Activated CD4-positive, alpha-beta T cell treated with anti-CD3 and anti-CD28 coated beads, Interleukin-2, Interleukin-4, amounts not matched to agents 100 ng/mL and 50 ng/mL, durations not matched to agents 16 hours and 8 hours (primary cell): ENCODE measurements at regions not wholly inside any gene's neighbourhood (a gene's known extent, or its start where the extent isn't known, plus 50 kb on each side); places are given as distances from the start of the nearest gene placed in this dataset.

Source experiments
- DNase-seq: peaks from one replicate; pipeline ENCODE4 v3.0.0-alpha.2; 2020; ENCODE audit warnings: low spot score

GRCh38 chr9:107949061-107949460, 459.5 kb upstream of the KLF4 start:
- DNase-seq, result no peak

- DNase-seq, result no peak
Measured at GRCh38 chr9:107948601-107949000, 459.0 kb upstream of the KLF4 start.

- no peak for DNase-seq
Measured at GRCh38 chr9:107948086-107948485, 458.5 kb upstream of the KLF4 start.

GRCh38 chr9:107946364-107947141, 457.0 kb upstream of the KLF4 start:
- DNase-seq, result no peak

- DNase-seq, result no peak
Measured at GRCh38 chr9:107945961-107946360, 456.4 kb upstream of the KLF4 start.

GRCh38 chr9:107945493-107945892, 455.9 kb upstream of the KLF4 start:
- no peak for DNase-seq

- no peak for DNase-seq
Measured at GRCh38 chr9:107944387-107944786, 454.8 kb upstream of the KLF4 start.

- no peak for DNase-seq
Measured at GRCh38 chr9:107943901-107944300, 454.3 kb upstream of the KLF4 start.

- DNase-seq, result no peak
Measured at GRCh38 chr9:107942856-107943255, 453.3 kb upstream of the KLF4 start.

GRCh38 chr9:107942291-107942690, 452.7 kb upstream of the KLF4 start:
- DNase-seq, result no peak

- DNase-seq, result no peak
Measured at GRCh38 chr9:107940616-107941595, 451.3 kb upstream of the KLF4 start.

- no peak for DNase-seq
Measured at GRCh38 chr9:107938801-107939386, 449.3 kb upstream of the KLF4 start.

- DNase-seq, result no peak
Measured at GRCh38 chr9:107935931-107936330, 446.4 kb upstream of the KLF4 start.

- no peak for DNase-seq
Measured at GRCh38 chr9:107933516-107933915, 443.9 kb upstream of the KLF4 start.

- DNase-seq, result no peak
Measured at GRCh38 chr9:107933097-107933496, 443.5 kb upstream of the KLF4 start.

GRCh38 chr9:107932601-107933000, 443.0 kb upstream of the KLF4 start:
- no peak for DNase-seq

GRCh38 chr9:107932046-107932445, 442.5 kb upstream of the KLF4 start:
- DNase-seq, result no peak

- no peak for DNase-seq
Measured at GRCh38 chr9:107931071-107931715, 441.6 kb upstream of the KLF4 start.

- DNase-seq, result no peak
Measured at GRCh38 chr9:107929443-107929842, 439.9 kb upstream of the KLF4 start.

GRCh38 chr9:107928701-107929371, 439.3 kb upstream of the KLF4 start:
- no peak for DNase-seq

GRCh38 chr9:107927276-107927675, 437.7 kb upstream of the KLF4 start:
- no peak for DNase-seq
